ENCODE measurements at regions not wholly inside any gene's neighbourhood (a gene's known extent, or its start where the extent isn't known, plus 50 kb on each side); places are given as distances from the start of the nearest gene placed in this dataset.
A peak's percentile ranks its signal among the peaks of the same experiment; 100 is the strongest.

- H3K4me3 Mint-ChIP-seq = no peak overlapping the region
- Histone ChIP-seq H3K4me3 (ENCODE audit: low read length) (no peak overlapping the region), H3K9ac (ENCODE audit: extremely low read depth, low read length, poor library complexity, severe bottlenecking) (no peak overlapping the region), H3K27me3 (ENCODE audit: control insufficient read depth, insufficient read depth, low read length, poor library complexity, severe bottlenecking) (no peaks in the 10 kb centered on the region), H3K9me3 (ENCODE audit: control insufficient read depth, low read length) (peaks cover 8% of the 10 kb centered on the region), H3K4me1 (ENCODE audit: control insufficient read depth, insufficient read depth, low read length) (no peaks in the 10 kb centered on the region), H3K36me3 (ENCODE audit: control insufficient read depth, insufficient read depth, low read length) (no peaks in the 10 kb centered on the region), H3K27ac (ENCODE audit: low read depth, low read length) (no peak overlapping the region)
- H3K4me1 Mint-ChIP-seq = peaks cover 15% of the 10 kb centered on the region
- H3K9me3 Mint-ChIP-seq = peaks cover 2% of the 10 kb centered on the region
- H3K36me3 Mint-ChIP-seq (ENCODE audit: low read depth) = peaks cover 7% of the 10 kb centered on the region
- no peaks in the 10 kb centered on the region for H3K27me3 Mint-ChIP-seq (ENCODE audit: insufficient read depth)
- WGBS, 2 experiments (ENCODE audit: insufficient coverage in 1 of 2, insufficient read length in 1 of 2) = 84 to 90% methylated on average over 3 to 6 of the region's 6 CpGs
- H3K27ac Mint-ChIP-seq = no peak overlapping the region
- DNase-seq = peak; percentile 38
- TF ChIP-seq, protein P1, sequence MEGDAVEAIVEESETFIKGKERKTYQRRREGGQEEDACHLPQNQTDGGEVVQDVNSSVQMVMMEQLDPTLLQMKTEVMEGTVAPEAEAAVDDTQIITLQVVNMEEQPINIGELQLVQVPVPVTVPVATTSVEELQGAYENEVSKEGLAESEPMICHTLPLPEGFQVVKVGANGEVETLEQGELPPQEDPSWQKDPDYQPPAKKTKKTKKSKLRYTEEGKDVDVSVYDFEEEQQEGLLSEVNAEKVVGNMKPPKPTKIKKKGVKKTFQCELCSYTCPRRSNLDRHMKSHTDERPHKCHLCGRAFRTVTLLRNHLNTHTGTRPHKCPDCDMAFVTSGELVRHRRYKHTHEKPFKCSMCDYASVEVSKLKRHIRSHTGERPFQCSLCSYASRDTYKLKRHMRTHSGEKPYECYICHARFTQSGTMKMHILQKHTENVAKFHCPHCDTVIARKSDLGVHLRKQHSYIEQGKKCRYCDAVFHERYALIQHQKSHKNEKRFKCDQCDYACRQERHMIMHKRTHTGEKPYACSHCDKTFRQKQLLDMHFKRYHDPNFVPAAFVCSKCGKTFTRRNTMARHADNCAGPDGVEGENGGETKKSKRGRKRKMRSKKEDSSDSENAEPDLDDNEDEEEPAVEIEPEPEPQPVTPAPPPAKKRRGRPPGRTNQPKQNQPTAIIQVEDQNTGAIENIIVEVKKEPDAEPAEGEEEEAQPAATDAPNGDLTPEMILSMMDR (conservative IDR thresholded peaks at IDR 0.05) = no peak
These were observed 246.1 kb upstream of the DUSP10 start for GRCh38 chr1:221987860-221988520.

DNA sequence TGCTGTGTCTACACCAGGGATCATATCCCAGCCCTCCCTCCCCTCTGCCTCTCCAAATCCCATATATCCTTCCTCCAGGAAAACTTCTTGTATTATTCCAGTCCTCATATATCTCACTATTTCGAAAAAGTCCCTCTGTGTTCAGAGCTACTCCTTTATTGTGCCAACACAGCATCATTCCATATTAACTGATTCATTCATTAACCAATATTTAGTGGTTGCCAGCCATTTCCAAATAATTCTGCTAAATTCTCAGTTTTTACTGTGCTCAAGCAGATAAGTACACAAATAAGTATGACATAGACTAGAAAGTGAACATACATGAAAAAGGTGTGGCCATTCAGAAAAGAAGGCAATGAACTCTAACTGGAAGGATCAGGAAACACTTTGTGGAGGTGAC, 241.6 kb upstream of the DUSP10 start:
- 93 to 100% methylated on average over 1 of the region's 1 CpG for WGBS, 2 experiments (ENCODE audit: insufficient coverage in 1 of 2, insufficient read length in 1 of 2)

DNA sequence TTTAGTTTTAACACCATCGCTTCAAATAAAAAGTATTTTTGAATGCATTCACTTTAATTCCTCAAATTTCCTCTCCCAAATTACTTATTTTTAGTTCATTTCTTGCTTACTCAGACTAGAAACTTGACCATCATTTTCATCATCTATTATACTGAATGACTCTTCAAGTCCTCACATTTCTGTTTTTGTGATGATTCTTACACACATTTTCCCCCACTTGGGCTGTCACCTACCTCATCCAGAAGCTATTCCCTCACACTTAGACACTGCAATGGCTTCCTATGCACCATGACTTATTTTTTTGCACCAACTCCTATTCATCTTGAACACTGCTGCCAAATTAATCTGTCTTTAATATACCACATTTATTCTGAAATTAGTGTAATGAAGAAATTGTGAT, 239.6 kb upstream of the DUSP10 start:
- Histone ChIP-seq H3K36me3 (ENCODE audit: control insufficient read depth, insufficient read depth, low read length) (peaks cover 21% of the 10 kb centered on the region), H3K9ac (ENCODE audit: extremely low read depth, low read length, poor library complexity, severe bottlenecking) (no peak overlapping the region), H3K4me1 (ENCODE audit: control insufficient read depth, insufficient read depth, low read length) (no peaks in the 10 kb centered on the region), H3K27me3 (ENCODE audit: control insufficient read depth, insufficient read depth, low read length, poor library complexity, severe bottlenecking) (no peaks in the 10 kb centered on the region), H3K27ac (ENCODE audit: low read depth, low read length) (no peak overlapping the region), H3K9me3 (ENCODE audit: control insufficient read depth, low read length) (no peaks in the 10 kb centered on the region), H3K4me3 (ENCODE audit: low read length) (no peak overlapping the region)
- WGBS, 2 experiments (ENCODE audit: insufficient coverage in 1 of 2, insufficient read length in 1 of 2) = 86 to 100% methylated on average over 1 of the region's 1 CpG
- no peaks in the 10 kb centered on the region for H3K9me3 Mint-ChIP-seq
- DNase-seq = no peak
- peaks cover 43% of the 10 kb centered on the region for H3K36me3 Mint-ChIP-seq (ENCODE audit: low read depth)
- H3K4me3 Mint-ChIP-seq = no peak overlapping the region
- H3K4me1 Mint-ChIP-seq = peaks cover 38% of the 10 kb centered on the region
- TF ChIP-seq, protein P1 (conservative IDR thresholded peaks at IDR 0.05) = no peak
- peak overlapping the region; percentile 36 for H3K27ac Mint-ChIP-seq
- no peaks in the 10 kb centered on the region for H3K27me3 Mint-ChIP-seq (ENCODE audit: insufficient read depth)

More for the DNA sequence above, 241.6 kb upstream of the DUSP10 start:
- peak; percentile 44 for DNase-seq
- Mint-ChIP-seq H3K4me1 (peaks cover 26% of the 10 kb centered on the region), H3K9me3 (no peaks in the 10 kb centered on the region), H3K4me3 (no peak overlapping the region), H3K27ac (peak overlapping the region; percentile 57), H3K36me3 (ENCODE audit: low read depth) (peaks cover 31% of the 10 kb centered on the region), H3K27me3 (ENCODE audit: insufficient read depth) (no peaks in the 10 kb centered on the region)
- no peaks in the 10 kb centered on the region for H3K27me3 ChIP-seq (ENCODE audit: control insufficient read depth, insufficient read depth, low read length, poor library complexity, severe bottlenecking)
- TF ChIP-seq, protein P1 (conservative IDR thresholded peaks at IDR 0.05) = no peak
- H3K27ac ChIP-seq (ENCODE audit: low read depth, low read length) = no peak overlapping the region
- no peak overlapping the region for H3K9ac ChIP-seq (ENCODE audit: extremely low read depth, low read length, poor library complexity, severe bottlenecking)
- H3K4me3 ChIP-seq (ENCODE audit: low read length) = no peak overlapping the region
- no peaks in the 10 kb centered on the region for H3K4me1 ChIP-seq (ENCODE audit: control insufficient read depth, insufficient read depth, low read length)
- no peaks in the 10 kb centered on the region for H3K9me3 ChIP-seq (ENCODE audit: control insufficient read depth, low read length)
- peaks cover 21% of the 10 kb centered on the region for H3K36me3 ChIP-seq (ENCODE audit: control insufficient read depth, insufficient read depth, low read length)
